H1 (cell line): ENCODE measurements at regions not wholly inside any gene's neighbourhood (a gene's known extent, or its start where the extent isn't known, plus 50 kb on each side); places are given as distances from the start of the nearest gene placed in this dataset.

Experiments used
- BCL11A ChIP-seq, 2 experiments: IDR thresholded peaks; one replicate each; pipeline ENCODE4 v1.6.1; 2011; ENCODE audit warnings: low read depth in 2 of 2, low read length in 2 of 2, mild to moderate bottlenecking in 2 of 2
- CTCF ChIP-seq, 3 experiments: IDR thresholded peaks; 1 replicate in 2 of 3; 2 replicates in 1 of 3; pipeline versions ENCODE4 v1.5.1 to v1.6.1; 2011; ENCODE audit warnings: low read length in 3 of 3, mild to moderate bottlenecking in 3 of 3, inconsistent platforms in 2 of 3, low read depth in 1 of 3, moderate library complexity in 1 of 3; ENCODE audit not compliant: insufficient read depth in 1 of 3; ENCODE audit errors: control extremely low read depth in 1 of 3
- EGR1 ChIP-seq: IDR thresholded peaks from 2 replicates; pipeline ENCODE4 v1.6.1; 2011; ENCODE audit warnings: low read depth, low read length, borderline replicate concordance
- JUND ChIP-seq: IDR thresholded peaks from 2 replicates; pipeline ENCODE4 v1.6.1; 2011; ENCODE audit warnings: mild to moderate bottlenecking, improper control_type of control experiment, low read length
- RAD21 ChIP-seq, 2 experiments: IDR thresholded peaks in 1 of 2; conservative IDR thresholded peaks in 1 of 2; 2 replicates each; pipeline ENCODE4 v1.6.1; 2011; ENCODE audit warnings: low read depth in 2 of 2, low read length in 2 of 2, improper control_type of control experiment in 1 of 2, inconsistent platforms in 1 of 2, mild to moderate bottlenecking in 1 of 2, moderate library complexity in 1 of 2
- TBP ChIP-seq: IDR thresholded peaks from 2 replicates; pipeline ENCODE4 v1.6.1; 2011; ENCODE audit warnings: low read depth, low read length, improper control_type of control experiment

- TF ChIP-seq JUND (no peak), CTCF (IDR thresholded peaks at IDR 0.05; ENCODE audit: control extremely low read depth in 1 of 3, insufficient read depth in 1 of 3, low read depth in 1 of 3, low read length in 3 of 3) (peak in 2 of 3 experiments; percentile 23 to 28; a peak in 2 of 4 replicates), TBP (no peak), BCL11A (IDR thresholded peaks at IDR 0.05; ENCODE audit: low read depth in 2 of 2, low read length in 2 of 2) (no peak), RAD21 (IDR thresholded peaks at IDR 0.05 in 1 of 2, conservative IDR thresholded peaks at IDR 0.05 in 1 of 2; ENCODE audit: low read depth in 2 of 2, low read length in 2 of 2) (peak; percentile 51 to 63), EGR1 (no peak)
- TF ChIP-seq, all 59 proteins: peak for 2
These were observed 73.6 kb upstream of the MDFIC2 start (continued) for GRCh38 chr3:70386043-70386442.
